Left lung (tissue), 4 donors: ENCODE measurements at regions not wholly inside any gene's neighbourhood (a gene's known extent, or its start where the extent isn't known, plus 50 kb on each side); places are given as distances from the start of the nearest gene placed in this dataset.

Experiments
- ATAC-seq: fragments of 200-7000 bp; cut with Tn5 transposase; one replicate; pipeline ENCODE4 v1.9.1; 2020; ENCODE audit warnings: moderate library complexity
- DNase-seq, 4 donors: peaks; one replicate each; pipeline ENCODE4 v3.0.0-alpha.2; 2013 to 2020
- H3K27ac ChIP-seq, 2 donors: fragments of 200-600 bp; sonication (generic) in 1 of 2; one replicate each; pipeline versions ENCODE4 v1.5.0 to v1.8.0; 2020 to 2021
- H3K27me3 ChIP-seq, 2 donors: fragments of 200-600 bp; sonication (generic) in 1 of 2; one replicate each; pipeline versions ENCODE4 v1.5.0 to v1.8.0; 2020 to 2021
- H3K36me3 ChIP-seq, 2 donors: fragments of 200-600 bp; sonication (generic) in 1 of 2; one replicate each; pipeline versions ENCODE4 v1.5.0 to v1.8.0; 2020 to 2021
- H3K4me1 ChIP-seq, 2 donors: fragments of 200-600 bp; one replicate each; pipeline ENCODE4 v1.8.0; 2021
- H3K4me3 ChIP-seq, 2 donors: fragments of 200-600 bp; sonication (generic) in 1 of 2; one replicate each; pipeline versions ENCODE4 v1.5.0 to v1.8.0; 2020 to 2021; ENCODE audit warnings: mild to moderate bottlenecking in 1 of 2
- H3K9me3 ChIP-seq, 2 donors: fragments of 200-600 bp; sonication (generic) in 1 of 2; one replicate each; pipeline versions ENCODE4 v1.5.0 to v1.8.0; 2020 to 2021
- intact Hi-C, 2 donors: fragments of 100-400 bp; cut with DNase I; formaldehyde crosslinking; loops; one replicate each; pipeline versions ENCODE4 v1.11.2 to v1.14.2; 2022
- TF ChIP-seq, protein P1 (sequence below), 2 donors: fragments of 200-600 bp; sonication (generic) in 1 of 2; IDR thresholded peaks; one replicate each; pipeline versions ENCODE4 v1.5.0 to v1.8.0; 2021; ENCODE audit warnings: antibody characterized with exemption in 2 of 2
- donor health status: DM: no; HTN: yes; CAD: no.
- donor health status: DM: no; HTN: no; CAD: no.

GRCh38 chr7:153170287-153170686 is 410.7 kb downstream of the ACTR3B start:
- Histone ChIP-seq H3K27ac (no peak overlapping the region), H3K36me3 (no peaks in the 10 kb centered on the region), H3K4me3 (no peak overlapping the region), H3K27me3 (no peaks in the 10 kb centered on the region), H3K9me3 (peaks cover 0 to 46% of the 10 kb centered on the region in 2 donors), H3K4me1 (no peaks in the 10 kb centered on the region)
- ATAC-seq (no peak), DNase-seq (no peak)
- TF ChIP-seq, protein P1, sequence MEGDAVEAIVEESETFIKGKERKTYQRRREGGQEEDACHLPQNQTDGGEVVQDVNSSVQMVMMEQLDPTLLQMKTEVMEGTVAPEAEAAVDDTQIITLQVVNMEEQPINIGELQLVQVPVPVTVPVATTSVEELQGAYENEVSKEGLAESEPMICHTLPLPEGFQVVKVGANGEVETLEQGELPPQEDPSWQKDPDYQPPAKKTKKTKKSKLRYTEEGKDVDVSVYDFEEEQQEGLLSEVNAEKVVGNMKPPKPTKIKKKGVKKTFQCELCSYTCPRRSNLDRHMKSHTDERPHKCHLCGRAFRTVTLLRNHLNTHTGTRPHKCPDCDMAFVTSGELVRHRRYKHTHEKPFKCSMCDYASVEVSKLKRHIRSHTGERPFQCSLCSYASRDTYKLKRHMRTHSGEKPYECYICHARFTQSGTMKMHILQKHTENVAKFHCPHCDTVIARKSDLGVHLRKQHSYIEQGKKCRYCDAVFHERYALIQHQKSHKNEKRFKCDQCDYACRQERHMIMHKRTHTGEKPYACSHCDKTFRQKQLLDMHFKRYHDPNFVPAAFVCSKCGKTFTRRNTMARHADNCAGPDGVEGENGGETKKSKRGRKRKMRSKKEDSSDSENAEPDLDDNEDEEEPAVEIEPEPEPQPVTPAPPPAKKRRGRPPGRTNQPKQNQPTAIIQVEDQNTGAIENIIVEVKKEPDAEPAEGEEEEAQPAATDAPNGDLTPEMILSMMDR (IDR thresholded peaks at IDR 0.05) = no peak
- intact Hi-C loops = no loop called here

- Histone ChIP-seq H3K27ac (no peak overlapping the region), H3K9me3 (no peaks in the 10 kb centered on the region), H3K36me3 (no peaks in the 10 kb centered on the region), H3K4me3 (no peak overlapping the region), H3K4me1 (no peaks in the 10 kb centered on the region), H3K27me3 (no peaks in the 10 kb centered on the region)
- DNase-seq = no peak
- TF ChIP-seq, protein P1 (IDR thresholded peaks at IDR 0.05) = no peak
- no peak for ATAC-seq
- intact Hi-C loops = no loop called here
Measured at GRCh38 chr7:153185936-153186335, 426.4 kb downstream of the ACTR3B start.

GRCh38 chr7:153188161-153188560 is 428.6 kb downstream of the ACTR3B start:
- Histone ChIP-seq H3K36me3 (no peaks in the 10 kb centered on the region), H3K9me3 (no peaks in the 10 kb centered on the region), H3K4me1 (no peaks in the 10 kb centered on the region), H3K27ac (no peak overlapping the region), H3K4me3 (no peak overlapping the region), H3K27me3 (no peaks in the 10 kb centered on the region)
- no peak for DNase-seq
- intact Hi-C loops = no loop called here
- TF ChIP-seq, protein P1 (IDR thresholded peaks at IDR 0.05) = no peak
- no peak for ATAC-seq

DNA sequence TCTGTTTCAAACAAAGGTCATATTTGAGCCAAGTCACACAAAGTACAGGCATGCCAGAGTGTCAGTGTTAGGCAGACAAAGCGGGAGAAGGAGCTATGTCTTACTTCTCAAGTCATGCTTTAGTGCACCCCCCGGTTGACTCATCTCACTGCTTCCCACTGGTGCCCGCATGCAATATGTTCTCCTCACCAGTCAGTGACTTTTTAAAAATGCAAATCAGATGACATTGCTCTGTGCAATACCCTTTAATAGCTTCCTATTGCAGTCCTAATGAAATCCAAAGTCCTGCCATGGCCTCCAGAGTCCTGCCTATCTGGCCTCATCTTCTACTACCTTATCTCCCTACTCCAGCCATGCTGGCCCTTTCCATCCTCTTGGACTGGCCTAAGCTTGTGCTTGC is 429.1 kb downstream of the ACTR3B start:
- intact Hi-C loops = no loop called here
- TF ChIP-seq, protein P1 (IDR thresholded peaks at IDR 0.05) = no peak
- H3K4me1 ChIP-seq = no peaks in the 10 kb centered on the region
- no peak overlapping the region for H3K27ac ChIP-seq
- no peaks in the 10 kb centered on the region for H3K36me3 ChIP-seq
- H3K4me3 ChIP-seq = no peak overlapping the region
- DNase-seq (no peak), ATAC-seq (no peak)
- H3K9me3 ChIP-seq = no peaks in the 10 kb centered on the region
- H3K27me3 ChIP-seq = no peaks in the 10 kb centered on the region

- no peak for ATAC-seq
- Histone ChIP-seq H3K27ac (no peak overlapping the region), H3K9me3 (no peaks in the 10 kb centered on the region), H3K4me1 (no peaks in the 10 kb centered on the region), H3K4me3 (no peak overlapping the region), H3K36me3 (no peaks in the 10 kb centered on the region), H3K27me3 (no peaks in the 10 kb centered on the region)
- TF ChIP-seq, protein P1 (IDR thresholded peaks at IDR 0.05) = no peak
- DNase-seq = no peak
- intact Hi-C loops = no loop called here
Measured at GRCh38 chr7:153190452-153190851, 430.9 kb downstream of the ACTR3B start.
